Panc1 (cell line): ENCODE measurements at regions not wholly inside any gene's neighbourhood (a gene's known extent, or its start where the extent isn't known, plus 50 kb on each side); places are given as distances from the start of the nearest gene placed in this dataset.

ENCODE experiments used
- ATAC-seq: fragments of 200-7000 bp; cut with Tn5 transposase; 2 replicates; pipeline ENCODE4 v1.9.1; 2020; ENCODE audit warnings: mild to moderate bottlenecking, moderate library complexity
- BruUV-seq: library from RNA; stranded (reverse); fragments of 400-500 nt; replicated peaks from 2 replicates; lab custom pipeline; 2021; lab: Mats Ljungman, UMichigan
- CTCF ChIA-PET: fragments of 300-600 bp; sonication (Branson Sonifier 250); formaldehyde crosslinking; loops from one replicate; lab custom pipeline; 2022; ENCODE audit warnings: antibody characterized with exemption; lab: Charles Lee
- POLR2A ChIA-PET: fragments of 300-600 bp; sonication (Branson Sonifier 250); formaldehyde crosslinking; loops from one replicate; lab custom pipeline; 2022; ENCODE audit warnings: antibody characterized with exemption; lab: Charles Lee
- DNase-seq: peaks from one replicate; pipeline ENCODE4 v3.0.0-alpha.2; 2010; ENCODE audit warnings: low read depth, low spot score
- H3K27ac ChIP-seq: 2 replicates; pipeline ENCODE4 v1.5.1; 2011; ENCODE audit warnings: mild to moderate bottlenecking, low read length, inconsistent platforms
- H3K27me3 ChIP-seq: fragments of 200-500 bp; sonication (Bioruptor generic); 2 replicates; pipeline ENCODE4 v1.6.0; 2014; ENCODE audit warnings: low read length, inconsistent platforms; ENCODE audit not compliant: control insufficient read depth, insufficient read depth
- H3K36me3 ChIP-seq: fragments of 200-500 bp; sonication (Bioruptor generic); 2 replicates; pipeline ENCODE4 v1.5.1; 2014; ENCODE audit warnings: inconsistent platforms, mild to moderate bottlenecking, low read length, moderate library complexity; ENCODE audit not compliant: control insufficient read depth, insufficient read depth
- H3K4me1 ChIP-seq: 2 replicates; pipeline ENCODE4 v1.5.1; 2011; ENCODE audit warnings: inconsistent platforms, mild to moderate bottlenecking, low read length, moderate library complexity; ENCODE audit not compliant: control insufficient read depth, insufficient read depth
- H3K4me3 ChIP-seq, 2 experiments: 2 replicates each; pipeline ENCODE4 v1.5.1; 2011 to 2012; ENCODE audit warnings: low read depth in 2 of 2, low read length in 2 of 2, mild to moderate bottlenecking in 2 of 2, inconsistent platforms in 1 of 2, moderate library complexity in 1 of 2
- H3K9me3 ChIP-seq: fragments of 200-500 bp; sonication (Bioruptor generic); 2 replicates; pipeline ENCODE4 v1.5.1; 2014; ENCODE audit warnings: low read depth, mild to moderate bottlenecking, inconsistent platforms, low read length, moderate library complexity; ENCODE audit not compliant: control insufficient read depth, insufficient read depth
- POLR2AphosphoS5 ChIP-seq: IDR thresholded peaks from 2 replicates; pipeline ENCODE4 v1.6.1; 2012; ENCODE audit warnings: mild to moderate bottlenecking, low read depth, low read length, moderate library complexity
- SIN3A ChIP-seq: IDR thresholded peaks from 2 replicates; pipeline ENCODE4 v1.6.1; 2012; ENCODE audit warnings: low read depth, mild to moderate bottlenecking, low read length, moderate library complexity, borderline replicate concordance; ENCODE audit not compliant: insufficient read depth
- TCF7L2 ChIP-seq: IDR thresholded peaks from 2 replicates; pipeline ENCODE4 v1.6.1; 2011; ENCODE audit warnings: mild to moderate bottlenecking, low read depth, low read length, inconsistent platforms
- in situ Hi-C: cut with HindIII; loops from 2 replicates; pipeline ENCODE4 v1.10.0; 2016; ENCODE audit warnings: low sequenced_read_pairs, low pct_unique_long_range_greater_than_20kb
- intact Hi-C: fragments of 100-400 bp; cut with micrococcal nuclease; formaldehyde crosslinking; loops from one replicate; pipeline ENCODE4 v1.10.0; 2022; ENCODE audit not compliant: unreplicated experiment
- TF ChIP-seq, protein P1 (sequence below), 2 experiments: IDR thresholded peaks; 2 replicates each; pipeline ENCODE4 v1.6.1; 2011 to 2012; ENCODE audit warnings: low read depth in 2 of 2, control low read depth in 1 of 2, low read length in 1 of 2, mild to moderate bottlenecking in 1 of 2, moderate library complexity in 1 of 2; ENCODE audit not compliant: insufficient read depth in 1 of 2
- TF ChIP-seq, protein P2 (sequence below): fragments of 450-650 bp; IDR thresholded peaks from 2 replicates; pipeline ENCODE4 v1.5.1; 2017; ENCODE audit warnings: mild to moderate bottlenecking

DNA sequence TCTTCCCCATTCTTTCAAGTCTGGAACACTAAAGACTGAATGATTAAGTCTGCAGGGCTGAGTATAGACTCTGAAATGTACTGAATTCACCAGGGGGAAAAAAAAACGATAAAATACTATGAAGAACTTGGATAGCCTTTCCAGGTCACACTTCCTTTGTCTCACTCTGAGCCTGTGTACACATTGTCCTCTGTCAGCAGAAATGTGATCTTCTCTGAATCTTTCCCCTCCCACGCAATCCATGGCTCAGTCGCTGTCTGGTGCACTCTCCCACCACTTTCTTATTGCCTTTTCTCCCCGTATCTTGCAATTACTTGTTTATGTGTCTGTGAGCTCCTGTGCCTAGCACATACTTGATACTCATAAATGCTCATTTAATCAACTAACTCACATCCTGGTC is 212.6 kb upstream of the RSPO3 start:
- ATAC-seq: no peak
- DNase-seq: no peak
- no peak overlapping the region for H3K27ac ChIP-seq
- H3K4me3 ChIP-seq: no peak overlapping the region
- POLR2A ChIA-PET: no interaction called here
- CTCF ChIA-PET: no interaction called here
- no peaks in the 10 kb centered on the region for H3K36me3 ChIP-seq
- no peaks in the 10 kb centered on the region for H3K27me3 ChIP-seq
- no peaks in the 10 kb centered on the region for H3K4me1 ChIP-seq
- TF ChIP-seq SIN3A: no peak
- no peak for TF ChIP-seq POLR2AphosphoS5
- TF ChIP-seq TCF7L2: no peak
- TF ChIP-seq, protein P1, sequence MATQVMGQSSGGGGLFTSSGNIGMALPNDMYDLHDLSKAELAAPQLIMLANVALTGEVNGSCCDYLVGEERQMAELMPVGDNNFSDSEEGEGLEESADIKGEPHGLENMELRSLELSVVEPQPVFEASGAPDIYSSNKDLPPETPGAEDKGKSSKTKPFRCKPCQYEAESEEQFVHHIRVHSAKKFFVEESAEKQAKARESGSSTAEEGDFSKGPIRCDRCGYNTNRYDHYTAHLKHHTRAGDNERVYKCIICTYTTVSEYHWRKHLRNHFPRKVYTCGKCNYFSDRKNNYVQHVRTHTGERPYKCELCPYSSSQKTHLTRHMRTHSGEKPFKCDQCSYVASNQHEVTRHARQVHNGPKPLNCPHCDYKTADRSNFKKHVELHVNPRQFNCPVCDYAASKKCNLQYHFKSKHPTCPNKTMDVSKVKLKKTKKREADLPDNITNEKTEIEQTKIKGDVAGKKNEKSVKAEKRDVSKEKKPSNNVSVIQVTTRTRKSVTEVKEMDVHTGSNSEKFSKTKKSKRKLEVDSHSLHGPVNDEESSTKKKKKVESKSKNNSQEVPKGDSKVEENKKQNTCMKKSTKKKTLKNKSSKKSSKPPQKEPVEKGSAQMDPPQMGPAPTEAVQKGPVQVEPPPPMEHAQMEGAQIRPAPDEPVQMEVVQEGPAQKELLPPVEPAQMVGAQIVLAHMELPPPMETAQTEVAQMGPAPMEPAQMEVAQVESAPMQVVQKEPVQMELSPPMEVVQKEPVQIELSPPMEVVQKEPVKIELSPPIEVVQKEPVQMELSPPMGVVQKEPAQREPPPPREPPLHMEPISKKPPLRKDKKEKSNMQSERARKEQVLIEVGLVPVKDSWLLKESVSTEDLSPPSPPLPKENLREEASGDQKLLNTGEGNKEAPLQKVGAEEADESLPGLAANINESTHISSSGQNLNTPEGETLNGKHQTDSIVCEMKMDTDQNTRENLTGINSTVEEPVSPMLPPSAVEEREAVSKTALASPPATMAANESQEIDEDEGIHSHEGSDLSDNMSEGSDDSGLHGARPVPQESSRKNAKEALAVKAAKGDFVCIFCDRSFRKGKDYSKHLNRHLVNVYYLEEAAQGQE (IDR thresholded peaks at IDR 0.05; ENCODE audit: insufficient read depth in 1 of 2, low read depth in 2 of 2, low read length in 1 of 2): no peak
- TF ChIP-seq, protein P2, sequence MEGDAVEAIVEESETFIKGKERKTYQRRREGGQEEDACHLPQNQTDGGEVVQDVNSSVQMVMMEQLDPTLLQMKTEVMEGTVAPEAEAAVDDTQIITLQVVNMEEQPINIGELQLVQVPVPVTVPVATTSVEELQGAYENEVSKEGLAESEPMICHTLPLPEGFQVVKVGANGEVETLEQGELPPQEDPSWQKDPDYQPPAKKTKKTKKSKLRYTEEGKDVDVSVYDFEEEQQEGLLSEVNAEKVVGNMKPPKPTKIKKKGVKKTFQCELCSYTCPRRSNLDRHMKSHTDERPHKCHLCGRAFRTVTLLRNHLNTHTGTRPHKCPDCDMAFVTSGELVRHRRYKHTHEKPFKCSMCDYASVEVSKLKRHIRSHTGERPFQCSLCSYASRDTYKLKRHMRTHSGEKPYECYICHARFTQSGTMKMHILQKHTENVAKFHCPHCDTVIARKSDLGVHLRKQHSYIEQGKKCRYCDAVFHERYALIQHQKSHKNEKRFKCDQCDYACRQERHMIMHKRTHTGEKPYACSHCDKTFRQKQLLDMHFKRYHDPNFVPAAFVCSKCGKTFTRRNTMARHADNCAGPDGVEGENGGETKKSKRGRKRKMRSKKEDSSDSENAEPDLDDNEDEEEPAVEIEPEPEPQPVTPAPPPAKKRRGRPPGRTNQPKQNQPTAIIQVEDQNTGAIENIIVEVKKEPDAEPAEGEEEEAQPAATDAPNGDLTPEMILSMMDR: no peak
- intact Hi-C loops: no loop called here
- BruUV-seq: no TSS peak
- H3K9me3 ChIP-seq: no peaks in the 10 kb centered on the region; the same call in 1 of the 2 replicates
- in situ Hi-C loops: no loop called here

DNA sequence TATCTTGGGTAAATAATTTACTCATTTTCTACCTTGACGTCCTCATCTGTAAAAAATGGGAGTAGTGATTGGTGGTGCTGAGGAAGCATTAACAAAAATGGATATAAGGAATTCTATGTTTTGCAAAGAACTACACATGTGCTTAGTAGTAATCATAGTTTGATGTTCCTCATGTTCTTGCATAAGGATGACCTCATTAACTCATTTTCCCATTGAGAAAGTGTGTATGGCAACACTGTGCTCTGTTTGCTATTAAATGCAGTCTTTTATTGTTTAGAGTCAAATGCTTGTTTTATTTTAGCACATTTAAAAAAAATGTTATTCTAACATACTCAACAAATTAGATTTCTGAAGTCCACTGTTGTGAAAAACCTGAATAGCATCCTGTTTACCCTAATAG is 211.2 kb upstream of the RSPO3 start:
- no peaks in the 10 kb centered on the region for H3K9me3 ChIP-seq
- no TSS peak for BruUV-seq
- TF ChIP-seq, protein P2: no peak
- no peak for TF ChIP-seq SIN3A
- no peak for TF ChIP-seq POLR2AphosphoS5
- TF ChIP-seq, protein P1 (IDR thresholded peaks at IDR 0.05; ENCODE audit: insufficient read depth in 1 of 2, low read depth in 2 of 2, low read length in 1 of 2): no peak
- no peak for TF ChIP-seq TCF7L2

More for the DNA sequence above, 211.2 kb upstream of the RSPO3 start:
- Histone ChIP-seq H3K36me3 (no peaks in the 10 kb centered on the region), H3K4me3 (no peak overlapping the region), H3K27ac (no peak overlapping the region), H3K4me1 (no peaks in the 10 kb centered on the region), H3K27me3 (no peaks in the 10 kb centered on the region)
- POLR2A ChIA-PET: no interaction called here
- CTCF ChIA-PET: no interaction called here
- ATAC-seq (no peak), DNase-seq (no peak)
- in situ Hi-C loops (no loop called here), intact Hi-C loops (no loop called here)
